H9 (cell line): ENCODE measurements at regions not wholly inside any gene's neighbourhood (a gene's known extent, or its start where the extent isn't known, plus 50 kb on each side); places are given as distances from the start of the nearest gene placed in this dataset.

Experiments used
- DNase-seq: peaks from one replicate; pipeline ENCODE4 v3.0.0-alpha.2; 2017
- H2AFZ ChIP-seq: one replicate; pipeline ENCODE4 v1.6.1; 2013; ENCODE audit warnings: mild to moderate bottlenecking, low read length, control low read depth, moderate library complexity
- H2AK5ac ChIP-seq: 2 replicates; pipeline ENCODE4 v1.6.1; 2013; ENCODE audit warnings: low read length, control low read depth, mixed read lengths; ENCODE audit not compliant: insufficient read length
- H2BK120ac ChIP-seq: one replicate; pipeline ENCODE4 v1.6.1; 2013; ENCODE audit warnings: low read depth, mild to moderate bottlenecking, low read length, control low read depth, inconsistent platforms; ENCODE audit not compliant: poor library complexity, severe bottlenecking
- H2BK12ac ChIP-seq: 2 replicates; pipeline ENCODE4 v1.6.1; 2013; ENCODE audit warnings: low read length, control low read depth, mixed read lengths, low read depth; ENCODE audit not compliant: insufficient read length
- H2BK15ac ChIP-seq: 2 replicates; pipeline ENCODE4 v1.6.1; 2013; ENCODE audit warnings: low read depth, low read length, control low read depth
- H2BK20ac ChIP-seq: one replicate; pipeline ENCODE4 v1.6.1; 2013; ENCODE audit warnings: low read depth, mild to moderate bottlenecking, low read length, control low read depth, inconsistent platforms; ENCODE audit not compliant: poor library complexity, severe bottlenecking
- H2BK5ac ChIP-seq: 2 replicates; pipeline ENCODE4 v1.6.1; 2013; ENCODE audit warnings: low read length, control low read depth, mixed read lengths; ENCODE audit not compliant: insufficient read length
- H3K14ac ChIP-seq: 2 replicates; pipeline ENCODE4 v1.6.1; 2013; ENCODE audit warnings: low read length, control low read depth; ENCODE audit not compliant: insufficient read depth
- H3K18ac ChIP-seq: 2 replicates; pipeline ENCODE4 v1.6.1; 2013; ENCODE audit warnings: low read depth, mild to moderate bottlenecking, mixed read lengths, low read length, control low read depth; ENCODE audit not compliant: insufficient read length
- H3K23ac ChIP-seq: 2 replicates; pipeline ENCODE4 v1.6.1; 2013; ENCODE audit warnings: low read length, control low read depth, mixed read lengths, low read depth; ENCODE audit not compliant: insufficient read length
- H3K23me2 ChIP-seq: 2 replicates; pipeline ENCODE4 v1.6.1; 2013; ENCODE audit warnings: low read depth, mild to moderate bottlenecking, mixed read lengths, low read length, control low read depth; ENCODE audit not compliant: insufficient read length, poor library complexity, severe bottlenecking
- H3K27ac ChIP-seq: 2 replicates; pipeline ENCODE4 v1.5.1; 2013; ENCODE audit warnings: low read length, control low read depth, mixed read lengths, low read depth; ENCODE audit not compliant: insufficient read length
- H3K27me3 ChIP-seq: 2 replicates; pipeline ENCODE4 v1.6.1; 2013; ENCODE audit warnings: low read length, control low read depth, inconsistent platforms; ENCODE audit not compliant: insufficient read depth
- H3K4ac ChIP-seq: 2 replicates; pipeline ENCODE4 v1.6.1; 2013; ENCODE audit warnings: low read depth, mild to moderate bottlenecking, control low read depth, inconsistent platforms, low read length, moderate library complexity
- H3K4me1 ChIP-seq: 2 replicates; pipeline ENCODE4 v1.6.1; 2013; ENCODE audit warnings: low read length, control low read depth, inconsistent platforms; ENCODE audit not compliant: insufficient read depth
- H3K4me2 ChIP-seq: 2 replicates; pipeline ENCODE4 v1.6.1; 2013; ENCODE audit warnings: low read length, control low read depth, mixed read lengths; ENCODE audit not compliant: insufficient read length, insufficient read depth
- H3K56ac ChIP-seq: 2 replicates; pipeline ENCODE4 v1.6.1; 2013; ENCODE audit warnings: low read depth, mild to moderate bottlenecking, mixed read lengths, low read length, control low read depth; ENCODE audit not compliant: insufficient read length
- H3K79me1 ChIP-seq: 2 replicates; pipeline ENCODE4 v1.6.1; 2013; ENCODE audit warnings: low read depth, mild to moderate bottlenecking, moderate library complexity, low read length, control low read depth, inconsistent platforms; ENCODE audit not compliant: insufficient read depth, poor library complexity, severe bottlenecking
- H3K79me2 ChIP-seq: 2 replicates; pipeline ENCODE4 v1.6.1; 2013; ENCODE audit warnings: low read length, control low read depth, inconsistent platforms; ENCODE audit not compliant: insufficient read depth
- H3K9ac ChIP-seq: 2 replicates; pipeline ENCODE4 v1.6.1; 2013; ENCODE audit warnings: low read length, control low read depth, mixed read lengths; ENCODE audit not compliant: insufficient read length; ENCODE audit errors: extremely low read depth
- H3K9me3 ChIP-seq: one replicate; pipeline ENCODE4 v1.6.1; 2013; ENCODE audit warnings: low read depth, low read length, inconsistent platforms; ENCODE audit not compliant: control insufficient read depth
- H3T11ph ChIP-seq: one replicate; pipeline ENCODE4 v1.6.1; 2013; ENCODE audit warnings: mild to moderate bottlenecking, low read length, control low read depth, inconsistent platforms
- H4K20me1 ChIP-seq: one replicate; pipeline ENCODE4 v1.6.1; 2013; ENCODE audit not compliant: control insufficient read depth, insufficient read length, insufficient read depth
- H4K5ac ChIP-seq: 2 replicates; pipeline ENCODE4 v1.6.1; 2013; ENCODE audit warnings: low read depth, mild to moderate bottlenecking, mixed read lengths, low read length, control low read depth; ENCODE audit not compliant: insufficient read length
- H4K8ac ChIP-seq: replicated peaks from 2 replicates; pipeline ENCODE4 v1.6.1; 2013; ENCODE audit warnings: low read length, control low read depth, mixed read lengths, low read depth; ENCODE audit not compliant: insufficient read length
- H4K91ac ChIP-seq: 2 replicates; pipeline ENCODE4 v1.6.1; 2013; ENCODE audit warnings: low read depth, mild to moderate bottlenecking, moderate library complexity, mixed read lengths, low read length, control low read depth; ENCODE audit not compliant: insufficient read length
- H3K27ac Mint-ChIP-seq, 3 experiments: 2 replicates in 2 of 3; 3 replicates in 1 of 3; pipeline ENCODE4 v1.8.0; 2020 to 2021; ENCODE audit warnings: mixed read lengths in 3 of 3, mild to moderate bottlenecking in 1 of 3, moderate library complexity in 1 of 3
- H3K27me3 Mint-ChIP-seq: 2 replicates; pipeline ENCODE4 v1.8.0; 2021; ENCODE audit warnings: low read depth, mild to moderate bottlenecking, moderate library complexity, mixed read lengths
- H3K36me3 Mint-ChIP-seq, 3 experiments: 2 replicates in 2 of 3; 3 replicates in 1 of 3; pipeline ENCODE4 v1.8.0; 2020 to 2021; ENCODE audit warnings: low read depth in 3 of 3, mixed read lengths in 3 of 3; ENCODE audit not compliant: insufficient read depth in 1 of 3
- H3K4me1 Mint-ChIP-seq, 2 experiments: 2 replicates each; pipeline ENCODE4 v1.8.0; 2020; ENCODE audit warnings: mixed read lengths in 2 of 2
- H3K4me3 Mint-ChIP-seq, 2 experiments: 2 replicates in 1 of 2; 3 replicates in 1 of 2; pipeline ENCODE4 v1.8.0; 2020 to 2021; ENCODE audit warnings: mild to moderate bottlenecking in 2 of 2, mixed read lengths in 2 of 2, moderate library complexity in 1 of 2
- H3K9me3 Mint-ChIP-seq, 2 experiments: 2 replicates in 1 of 2; 3 replicates in 1 of 2; pipeline ENCODE4 v1.8.0; 2020; ENCODE audit warnings: mild to moderate bottlenecking in 2 of 2, mixed read lengths in 2 of 2, moderate library complexity in 1 of 2
- CTCF ChIP-seq: fragments of 200-600 bp; sonication (generic); conservative IDR thresholded peaks from 3 replicates; pipeline ENCODE4 v1.8.0; 2021; ENCODE audit warnings: antibody characterized with exemption, mild to moderate bottlenecking
- WGBS: extraction: QIAGEN DNeasy Blood & Tissue Kit; methylation state at CpG from one replicate; pipeline ENCODE4 v1.1.7; 2013; ENCODE audit warnings: missing lambda C conversion rate, low lambda C conversion rate, mixed read lengths; ENCODE audit not compliant: insufficient read length; ENCODE audit errors: extremely low coverage; 5-methylcytosine and 5-hydroxymethylcytosine counted together

- Mint-ChIP-seq H3K4me3 (no peak overlapping the region), H3K9me3 (no peaks in the 10 kb centered on the region; a peak in 1 of 5 replicates), H3K4me1 (peaks cover 2 to 5% of the 10 kb centered on the region in 2 experiments), H3K27me3 (peaks cover 10% of the 10 kb centered on the region), H3K27ac (no peak overlapping the region), H3K36me3 (no peaks in the 10 kb centered on the region)
- Histone ChIP-seq H3K4ac (no peak overlapping the region), H2BK15ac (no peak overlapping the region), H3T11ph (no peak overlapping the region), H2BK12ac (no peak overlapping the region), H3K23me2 (no peaks in the 10 kb centered on the region), H3K56ac (no peak overlapping the region), H2BK120ac (no peak overlapping the region), H3K23ac (no peak overlapping the region), H4K8ac (no peak overlapping the region), H2BK5ac (no peak overlapping the region), H3K79me2 (no peaks in the 10 kb centered on the region), H4K91ac (no peak overlapping the region), H3K18ac (no peak overlapping the region), H4K20me1 (no peaks in the 10 kb centered on the region), H3K4me2 (no peak overlapping the region), H3K79me1 (no peaks in the 10 kb centered on the region), H2AK5ac (no peak overlapping the region), H3K27ac (no peak overlapping the region), H2BK20ac (no peak overlapping the region), H3K4me1 (no peaks in the 10 kb centered on the region; the same call in 1 of the 2 replicates), H2AFZ (no peak overlapping the region), H3K14ac (no peak overlapping the region), H4K5ac (no peak overlapping the region), H3K9me3 (no peaks in the 10 kb centered on the region), H3K27me3 (no peaks in the 10 kb centered on the region), H3K9ac (no peak overlapping the region)
- no peak for DNase-seq
- no peak for TF ChIP-seq CTCF
- WGBS, result no CpG with 5 or more reads among the region's 18 CpGs
Measured at GRCh38 chr2:45280794-45281193, 271.5 kb upstream of the SIX2 start.
